GM18867 (cell line): ENCODE measurements at regions not wholly inside any gene's neighbourhood (a gene's known extent, or its start where the extent isn't known, plus 50 kb on each side); places are given as distances from the start of the nearest gene placed in this dataset.
"Not testable (repeated sequence)": the region's sequence is repeated elsewhere in the genome, so short reads cannot be mapped to it uniquely, and the experiment has no call there.

Source experiments
- ATAC-seq: cut with Tn5 transposase; IDR thresholded peaks from one replicate; pipeline ENCODE4 v1.9.1; 2021; ENCODE audit warnings: mild to moderate bottlenecking, moderate library complexity; ENCODE audit not compliant: unreplicated experiment

- no peak for ATAC-seq
These were observed 380.6 kb downstream of the ARL4A start for GRCh38 chr7:13068032-13068431.

- ATAC-seq, result no peak
These were observed 382.4 kb downstream of the ARL4A start for GRCh38 chr7:13069841-13070240.

DNA sequence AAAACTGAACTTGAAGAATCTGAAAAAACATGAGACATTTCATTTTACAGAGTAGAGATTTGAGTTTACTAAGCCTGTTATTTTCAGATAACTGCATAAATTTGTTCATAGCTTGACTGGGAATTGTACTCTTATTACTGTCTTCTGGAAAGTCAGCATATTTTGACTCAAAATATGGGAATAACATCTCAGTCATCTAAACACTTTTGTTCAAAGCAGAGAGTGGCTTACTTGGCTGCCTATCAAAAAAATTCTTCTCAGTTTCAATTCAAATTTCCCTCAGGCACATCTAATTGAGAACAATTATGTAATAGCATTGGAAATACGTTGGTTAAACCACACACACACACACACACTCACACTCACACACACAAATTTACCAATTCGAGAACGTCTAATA is 384.6 kb downstream of the ARL4A start:
- no peak for ATAC-seq

GRCh38 chr7:13077466-13077865 is 390.0 kb downstream of the ARL4A start:
- ATAC-seq, result no peak

DNA sequence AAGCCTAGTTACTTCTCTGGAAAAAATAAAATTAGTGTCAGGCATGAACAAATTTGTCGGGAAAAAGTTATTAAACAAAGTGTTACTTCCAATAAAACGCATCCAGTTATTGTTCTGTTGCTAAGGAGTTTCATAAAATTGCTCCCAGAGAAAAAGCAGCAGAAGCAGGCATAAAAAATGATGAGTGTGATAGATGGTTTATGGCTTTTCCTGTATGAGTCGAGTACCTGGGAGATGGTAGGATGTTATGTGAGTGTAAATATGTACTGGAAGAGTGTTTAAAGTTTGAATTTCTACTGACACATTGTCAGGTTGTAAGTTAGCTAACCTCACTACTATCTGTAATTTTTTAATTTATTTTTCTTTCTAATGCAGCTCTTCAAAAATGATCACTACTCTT is 390.7 kb downstream of the ARL4A start:
- no peak for ATAC-seq

GRCh38 chr7:13090959-13091358 is 403.5 kb downstream of the ARL4A start:
- no peak for ATAC-seq

GRCh38 chr7:13091974-13092707 is 404.7 kb downstream of the ARL4A start:
- ATAC-seq, result no peak

- no peak for ATAC-seq
These were observed 405.2 kb downstream of the ARL4A start for GRCh38 chr7:13092708-13093005.

DNA sequence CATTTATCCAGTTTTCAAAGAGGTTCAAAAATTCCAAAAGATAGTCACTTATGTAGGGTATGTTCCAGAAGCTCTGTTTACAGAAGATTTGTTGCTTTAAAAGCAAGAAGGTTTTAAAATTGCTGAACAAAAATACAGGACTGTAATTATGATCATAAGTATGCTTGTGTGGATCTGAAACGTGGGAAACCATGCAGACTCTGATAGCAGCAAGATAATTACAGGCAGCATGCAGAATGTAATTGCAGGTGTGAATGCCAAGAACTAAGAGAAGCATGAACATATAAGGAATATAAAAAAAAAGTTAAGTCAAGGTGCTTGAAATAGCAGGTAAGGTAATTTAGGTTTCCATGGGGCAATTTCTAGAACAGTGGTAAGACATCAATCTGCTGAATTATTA is 405.7 kb downstream of the ARL4A start:
- no peak for ATAC-seq

- no peak for ATAC-seq
These were observed 410.1 kb downstream of the ARL4A start for GRCh38 chr7:13097499-13097898.

DNA sequence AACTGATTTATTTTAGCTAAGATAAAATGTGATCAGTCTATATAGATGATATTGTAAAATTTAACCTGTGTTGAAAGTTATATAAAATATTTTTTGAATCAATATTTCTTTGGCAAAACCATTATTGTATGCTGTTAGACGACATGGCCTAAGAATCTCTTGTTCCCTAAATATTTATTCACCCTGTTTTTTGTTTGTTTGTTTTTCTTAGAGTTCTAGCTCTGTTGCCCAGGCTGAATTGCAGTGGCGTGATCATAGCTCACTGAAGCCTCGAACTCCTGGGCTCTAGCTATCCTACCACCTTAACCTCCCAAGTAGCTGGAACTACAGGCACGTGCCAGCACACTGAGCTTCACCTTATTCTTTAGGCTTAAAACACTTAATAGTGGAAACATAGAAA is 410.7 kb downstream of the ARL4A start:
- no peak for ATAC-seq

DNA sequence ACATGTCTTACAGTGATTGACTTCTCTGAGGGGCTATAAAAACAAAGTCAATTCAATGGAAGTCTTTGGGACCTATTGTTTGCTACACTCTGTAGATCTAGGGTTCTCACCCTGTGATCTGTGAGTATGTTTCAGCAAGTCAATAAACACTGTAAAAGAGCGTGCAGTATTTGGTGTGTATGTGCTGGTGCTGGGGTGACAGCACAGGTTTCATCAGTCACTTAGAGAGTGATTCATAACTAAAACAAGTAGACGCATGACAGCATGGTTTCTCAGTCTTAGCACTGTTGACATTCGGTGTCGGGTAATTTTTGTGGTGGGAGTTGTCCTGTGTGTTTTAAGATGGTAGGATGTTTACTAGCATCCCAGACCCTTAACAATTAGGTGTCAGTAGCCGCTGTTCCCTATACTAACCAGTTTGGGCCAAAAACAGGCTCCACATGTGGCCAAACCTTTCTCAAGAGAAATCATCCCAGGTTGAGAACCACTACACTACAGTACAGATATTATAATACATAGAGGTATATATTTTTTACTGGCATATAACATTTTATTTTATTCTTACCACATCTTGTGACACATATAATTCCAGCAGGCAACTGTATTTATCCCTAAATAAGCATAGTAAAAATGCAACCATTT is 411.8 kb downstream of the ARL4A start:
- peak; percentile 90 for ATAC-seq

- no peak for ATAC-seq
These were observed 416.7 kb downstream of the ARL4A start for GRCh38 chr7:13104128-13104527.

DNA sequence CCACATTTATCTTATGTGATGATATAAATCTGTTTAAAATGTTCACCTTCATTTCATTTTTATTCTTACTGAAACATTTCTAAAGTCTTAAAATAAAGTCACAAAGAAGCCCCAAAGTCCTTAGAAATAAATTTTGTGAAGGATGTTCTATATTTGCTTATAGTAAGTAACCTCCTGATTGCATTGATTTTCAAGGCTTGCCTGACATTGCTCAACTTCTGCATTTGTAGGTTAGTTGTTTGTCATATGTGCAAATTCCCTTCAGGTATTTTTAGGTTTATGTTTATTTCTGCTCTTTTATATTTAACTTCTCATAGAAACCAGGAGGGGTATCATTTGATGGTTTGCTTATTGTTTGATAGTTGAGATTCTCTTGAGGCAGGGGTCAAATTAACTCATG is 417.8 kb downstream of the ARL4A start:
- ATAC-seq, result no peak

DNA sequence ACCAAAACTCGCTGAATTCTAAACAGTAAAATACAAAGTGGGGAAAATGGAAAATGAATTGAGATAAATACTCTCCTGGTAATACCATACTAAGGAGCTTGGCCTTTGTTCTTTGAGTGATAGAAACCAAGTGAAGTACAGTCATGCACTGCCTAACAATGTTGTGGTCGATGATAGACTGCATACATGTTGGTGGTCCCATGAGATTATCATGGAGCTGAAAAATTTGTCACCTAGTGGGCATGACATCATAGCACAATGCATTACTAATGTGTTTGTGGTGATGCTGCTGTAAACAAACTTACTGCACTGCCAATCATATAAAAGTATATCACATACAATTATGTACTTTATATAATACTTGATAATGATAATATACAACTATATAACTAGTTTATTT is 419.1 kb downstream of the ARL4A start:
- no peak for ATAC-seq

GRCh38 chr7:13107291-13107690 is 419.9 kb downstream of the ARL4A start:
- no peak for ATAC-seq

DNA sequence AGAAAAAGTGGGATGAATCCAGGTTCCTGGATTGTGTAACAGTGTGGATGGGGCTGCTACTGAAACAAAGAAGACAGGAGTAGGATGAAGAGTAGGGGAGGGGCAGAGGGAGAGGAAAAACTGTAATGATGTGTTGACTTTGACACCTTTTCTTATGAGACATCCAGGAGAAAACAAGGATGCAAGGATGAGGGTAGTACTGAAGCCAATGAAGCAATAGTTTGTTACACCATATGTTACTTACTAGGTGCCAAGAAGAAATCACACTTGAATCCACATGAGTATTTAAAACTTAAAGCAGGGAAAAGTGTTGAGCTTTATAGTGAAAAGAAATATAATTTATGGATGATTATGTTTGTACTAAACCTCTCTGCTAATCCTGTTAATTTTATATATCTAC is 420.6 kb downstream of the ARL4A start:
- ATAC-seq, result no peak

DNA sequence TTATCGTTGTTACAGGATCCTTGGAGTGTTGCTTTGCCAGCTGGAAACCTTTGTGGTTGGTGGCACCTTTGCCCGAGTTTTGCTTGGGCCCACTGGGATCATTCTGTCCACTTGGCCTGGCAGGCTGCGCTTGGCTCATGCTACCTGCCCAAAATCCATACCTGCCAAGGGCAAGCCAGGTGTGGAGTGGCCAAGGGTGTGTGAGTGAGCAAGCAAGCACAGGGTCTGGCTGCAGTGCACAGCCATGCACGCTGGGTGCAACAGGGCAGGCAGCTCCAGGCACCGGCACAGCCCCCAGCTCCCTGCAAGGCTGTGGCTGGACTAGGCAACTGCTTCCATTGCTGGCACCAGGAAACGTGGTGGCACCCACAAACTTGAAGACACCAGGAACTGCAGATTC is 421.8 kb downstream of the ARL4A start:
- no peak for ATAC-seq

DNA sequence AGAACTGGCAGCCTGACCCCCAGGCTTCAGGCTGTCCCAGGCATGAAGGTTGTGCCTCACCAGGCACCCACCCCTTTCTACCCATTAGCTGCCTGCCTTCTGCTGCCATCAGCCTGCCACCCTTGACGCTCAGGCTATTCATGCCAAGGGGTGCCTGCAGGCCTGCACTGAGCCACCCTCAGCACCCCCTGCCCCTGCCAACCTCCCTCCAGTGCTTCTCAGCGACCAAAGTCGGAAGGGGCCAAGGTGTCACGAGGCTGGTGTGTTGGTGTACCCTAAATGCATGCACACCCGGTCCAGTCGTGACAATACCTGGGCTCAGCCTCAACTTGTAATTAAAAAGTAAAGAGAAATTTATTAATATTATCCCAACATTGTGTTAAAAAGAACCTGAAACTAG is 422.7 kb downstream of the ARL4A start:
- ATAC-seq, result no peak

GRCh38 chr7:13111230-13111629 is 423.8 kb downstream of the ARL4A start:
- ATAC-seq, result no peak

DNA sequence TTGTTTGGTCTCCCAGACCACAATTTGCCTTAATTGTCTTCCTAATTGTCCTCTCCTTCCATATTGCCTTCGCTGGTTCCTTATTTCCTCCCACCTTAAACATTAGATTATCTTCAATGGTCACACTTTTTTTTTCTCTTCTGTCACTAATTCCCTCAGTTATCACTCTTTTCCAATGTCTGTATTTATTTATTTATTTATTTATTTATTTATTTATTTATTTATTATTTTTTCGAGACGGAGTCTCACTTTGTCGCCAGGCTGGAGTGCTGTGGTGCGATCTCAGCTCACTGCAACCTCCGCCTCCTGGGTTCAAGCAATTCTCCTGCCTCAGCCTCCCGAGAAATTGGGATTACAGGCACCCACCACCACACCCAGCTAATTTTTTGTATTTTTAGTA is 426.8 kb downstream of the ARL4A start:
- ATAC-seq, result not testable (repeated sequence)

- ATAC-seq, result no peak
These were observed 427.8 kb downstream of the ARL4A start for GRCh38 chr7:13115157-13115772.

DNA sequence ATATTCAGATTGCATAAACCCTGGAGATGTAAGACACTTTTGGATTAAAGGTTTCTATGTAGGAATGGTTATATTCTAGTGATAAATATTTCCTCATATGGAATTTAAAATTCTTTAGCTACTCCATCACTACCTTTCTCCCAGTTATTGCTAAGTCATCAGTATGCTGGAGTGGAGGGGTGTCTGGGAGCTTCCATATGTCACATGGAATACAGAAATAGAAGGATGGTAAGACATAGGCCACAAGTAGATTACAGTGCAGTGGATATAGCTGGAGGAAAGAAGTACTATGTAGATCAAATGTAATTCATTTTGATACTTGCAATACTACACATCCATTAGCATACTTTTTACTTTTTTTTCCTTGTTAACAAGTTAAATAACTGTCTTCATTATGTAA is 428.4 kb downstream of the ARL4A start:
- no peak for ATAC-seq
